AG10803 (cell line): ENCODE measurements at regions not wholly inside any gene's neighbourhood (a gene's known extent, or its start where the extent isn't known, plus 50 kb on each side); places are given as distances from the start of the nearest gene placed in this dataset.

Experiments used
- DNase-seq: peaks from one replicate; pipeline ENCODE4 v3.0.0; 2010; ENCODE audit warnings: low read depth
- H3K4me3 ChIP-seq: 2 replicates; pipeline ENCODE4 v1.5.1; 2011; ENCODE audit warnings: mild to moderate bottlenecking, low read length, control low read depth
- TF ChIP-seq, protein P1 (sequence below): conservative IDR thresholded peaks from 2 replicates; pipeline ENCODE4 v1.5.1; 2011; ENCODE audit warnings: mild to moderate bottlenecking, low read length, control low read depth, inconsistent platforms

DNA sequence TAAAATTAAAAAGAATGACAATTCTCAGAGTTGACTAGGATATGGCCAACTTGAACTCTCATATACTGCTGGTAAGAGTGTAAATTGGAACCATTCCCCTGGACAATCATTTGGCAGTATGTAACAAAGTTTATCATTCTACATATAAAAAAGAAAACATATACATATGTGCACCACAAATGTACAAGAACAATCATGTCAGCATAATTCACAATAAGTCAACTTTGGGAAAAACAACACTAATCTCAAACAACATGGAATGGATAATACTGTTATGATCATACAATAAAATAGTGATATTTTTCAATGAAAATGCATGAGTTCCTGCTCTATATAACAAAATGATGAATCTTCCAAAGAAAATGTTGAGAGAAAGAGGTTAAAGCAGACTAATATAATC lies 1078.7 kb upstream of the EPHA7 start:
- H3K4me3 ChIP-seq: no peak overlapping the region
- DNase-seq: no peak
- TF ChIP-seq, protein P1, sequence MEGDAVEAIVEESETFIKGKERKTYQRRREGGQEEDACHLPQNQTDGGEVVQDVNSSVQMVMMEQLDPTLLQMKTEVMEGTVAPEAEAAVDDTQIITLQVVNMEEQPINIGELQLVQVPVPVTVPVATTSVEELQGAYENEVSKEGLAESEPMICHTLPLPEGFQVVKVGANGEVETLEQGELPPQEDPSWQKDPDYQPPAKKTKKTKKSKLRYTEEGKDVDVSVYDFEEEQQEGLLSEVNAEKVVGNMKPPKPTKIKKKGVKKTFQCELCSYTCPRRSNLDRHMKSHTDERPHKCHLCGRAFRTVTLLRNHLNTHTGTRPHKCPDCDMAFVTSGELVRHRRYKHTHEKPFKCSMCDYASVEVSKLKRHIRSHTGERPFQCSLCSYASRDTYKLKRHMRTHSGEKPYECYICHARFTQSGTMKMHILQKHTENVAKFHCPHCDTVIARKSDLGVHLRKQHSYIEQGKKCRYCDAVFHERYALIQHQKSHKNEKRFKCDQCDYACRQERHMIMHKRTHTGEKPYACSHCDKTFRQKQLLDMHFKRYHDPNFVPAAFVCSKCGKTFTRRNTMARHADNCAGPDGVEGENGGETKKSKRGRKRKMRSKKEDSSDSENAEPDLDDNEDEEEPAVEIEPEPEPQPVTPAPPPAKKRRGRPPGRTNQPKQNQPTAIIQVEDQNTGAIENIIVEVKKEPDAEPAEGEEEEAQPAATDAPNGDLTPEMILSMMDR: no peak

DNA sequence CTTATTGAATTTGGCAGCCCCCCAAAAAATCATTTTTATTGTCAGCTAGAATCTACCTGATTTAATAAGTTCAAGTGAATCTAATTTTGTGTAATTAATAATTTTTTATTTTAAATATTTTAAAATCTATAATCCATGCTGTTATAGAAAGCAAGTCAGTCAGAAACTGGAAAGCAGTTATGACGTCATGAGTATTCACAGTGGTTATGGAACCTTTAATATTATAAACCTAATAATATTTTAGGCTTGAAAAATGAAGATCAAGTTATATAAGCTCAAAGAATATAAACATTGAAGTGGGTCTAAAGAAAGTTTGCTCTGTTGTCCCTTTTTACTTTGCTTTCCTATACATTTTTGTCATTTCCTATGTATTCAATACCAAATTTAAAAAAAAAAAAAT lies 1075.1 kb upstream of the EPHA7 start:
- DNase-seq: no peak
- TF ChIP-seq, protein P1: no peak

DNA sequence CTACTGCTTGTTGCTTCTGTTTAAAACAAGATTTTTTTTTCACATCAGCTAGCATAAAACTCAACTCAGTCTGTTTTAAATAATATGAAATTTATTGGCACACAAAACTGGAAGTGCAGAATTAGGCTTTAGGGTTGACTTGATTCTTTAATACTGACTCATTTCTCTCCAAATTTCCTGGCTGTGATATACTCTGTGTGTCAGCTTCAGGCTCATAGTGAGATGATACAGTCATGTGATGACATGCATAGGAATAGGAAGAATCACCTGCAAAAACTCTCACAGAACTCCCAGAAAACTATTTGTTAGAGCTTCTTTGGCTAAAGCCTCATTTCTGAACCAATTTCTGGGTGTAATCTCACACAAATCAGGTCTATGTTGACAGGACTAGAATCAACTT lies 1068.0 kb upstream of the EPHA7 start:
- TF ChIP-seq, protein P1: no peak
- no peak overlapping the region for H3K4me3 ChIP-seq
- DNase-seq: no peak

More for the DNA sequence above, 1075.1 kb upstream of the EPHA7 start:
- H3K4me3 ChIP-seq: no peak overlapping the region

DNA sequence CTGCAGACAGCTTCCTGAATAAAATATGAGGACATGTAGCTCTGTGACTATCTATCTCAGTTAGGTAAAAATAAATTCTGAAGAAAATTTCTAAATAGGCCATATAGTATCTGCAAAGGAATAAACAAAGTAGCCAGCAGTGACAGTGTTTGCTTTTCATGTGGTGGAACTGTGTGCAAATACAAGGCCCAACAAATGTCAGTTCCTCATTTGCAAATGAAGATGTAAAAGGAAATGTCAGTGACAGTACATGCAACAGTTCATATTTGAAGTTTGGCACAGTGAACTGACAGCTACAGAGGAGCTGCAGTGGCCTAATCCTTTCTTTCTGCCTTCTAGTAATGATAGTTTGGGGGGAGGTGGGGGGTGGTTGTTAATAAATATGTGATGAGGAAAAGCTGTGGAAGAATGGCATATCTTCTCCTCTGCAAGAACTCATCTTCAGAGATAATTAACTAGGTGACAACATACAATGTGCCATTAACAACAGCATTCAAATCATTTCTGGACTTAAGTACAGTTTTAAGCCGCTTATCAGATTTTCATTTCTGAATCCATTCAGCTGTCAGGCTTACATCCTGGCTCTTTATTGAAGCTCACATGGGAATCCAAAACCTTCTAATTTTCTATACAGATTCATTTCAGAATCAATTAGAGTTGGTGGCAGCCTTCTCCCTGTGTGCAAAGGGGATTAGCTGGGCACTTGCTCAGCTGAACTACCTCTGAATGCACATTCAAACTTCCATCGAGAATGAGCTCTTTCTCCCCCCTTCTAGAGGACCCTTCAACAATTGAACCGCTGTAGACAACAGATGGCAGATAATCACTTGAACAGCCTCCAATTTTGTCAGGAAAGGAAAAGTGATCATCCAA lies 1059.0 kb upstream of the EPHA7 start:
- no peak for DNase-seq
- TF ChIP-seq, protein P1: no peak
- H3K4me3 ChIP-seq: no peak overlapping the region

DNA sequence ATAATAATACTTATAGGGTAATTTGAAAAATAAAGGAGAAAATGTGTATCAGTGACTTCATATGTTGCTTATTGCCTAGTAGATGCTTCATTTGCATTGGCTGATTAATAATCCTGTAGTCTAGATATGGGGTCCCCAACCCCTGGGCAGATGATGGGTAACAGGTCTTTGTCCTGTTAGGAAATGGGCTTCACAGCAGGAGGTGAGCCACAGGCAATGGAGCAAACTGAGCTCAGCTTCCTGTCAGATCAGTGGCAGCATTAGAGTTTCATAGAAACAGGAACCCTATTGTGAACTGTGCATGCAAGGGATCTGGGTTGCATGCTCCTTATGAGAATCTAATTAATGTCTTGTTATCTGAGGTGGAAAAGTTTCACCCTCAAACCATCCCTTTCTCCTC lies 1049.5 kb upstream of the EPHA7 start:
- TF ChIP-seq, protein P1: no peak
- H3K4me3 ChIP-seq: no peak overlapping the region
- DNase-seq: no peak

DNA sequence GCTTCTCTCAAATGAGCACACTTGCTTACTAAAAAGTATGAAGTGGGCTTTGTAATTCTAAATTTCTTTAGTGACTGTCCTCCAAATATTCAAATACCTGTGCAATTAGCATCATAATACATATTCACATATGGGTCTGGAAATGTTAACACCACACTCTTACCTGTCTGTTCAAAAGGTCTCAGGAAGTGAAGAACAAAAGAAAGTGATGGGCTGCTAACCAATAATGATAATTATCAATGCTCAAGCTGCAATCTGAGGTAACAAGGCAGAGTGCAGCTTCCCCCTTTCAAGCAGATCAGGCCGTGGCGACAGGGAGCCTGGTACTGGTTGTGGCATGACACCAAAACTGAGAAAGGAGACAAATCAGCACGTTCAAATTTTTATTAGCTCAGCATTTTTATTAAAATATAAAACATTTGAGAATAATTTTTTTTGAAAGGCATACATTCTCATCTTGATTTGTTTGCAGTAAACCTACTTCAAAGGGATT lies 1044.7 kb upstream of the EPHA7 start:
- H3K4me3 ChIP-seq: no peak overlapping the region
- TF ChIP-seq, protein P1: no peak
- DNase-seq: no peak

DNA sequence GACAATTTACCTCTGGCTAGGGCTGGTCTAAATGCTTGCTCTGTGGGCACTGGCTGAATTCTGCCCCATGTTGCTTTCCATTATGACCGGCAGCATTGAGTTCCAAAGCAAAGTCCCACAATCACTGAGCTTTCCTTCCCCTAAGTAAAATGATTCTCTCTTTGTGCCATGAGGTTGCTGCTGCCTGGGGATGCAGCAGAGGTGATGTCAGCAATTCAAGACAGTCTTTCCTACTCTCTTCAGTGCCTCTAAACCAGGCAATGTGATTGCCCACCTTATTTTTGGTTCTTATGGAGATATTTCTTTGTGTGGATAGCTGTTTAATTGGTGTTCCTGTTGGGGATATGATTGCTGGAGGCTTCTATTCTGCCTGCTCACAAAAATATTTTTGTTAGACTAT lies 1043.9 kb upstream of the EPHA7 start:
- H3K4me3 ChIP-seq: no peak overlapping the region
- no peak for DNase-seq
- TF ChIP-seq, protein P1: no peak
